Breast epithelium (tissue), 3 donors: ENCODE measurements at regions not wholly inside any gene's neighbourhood (a gene's known extent, or its start where the extent isn't known, plus 50 kb on each side); places are given as distances from the start of the nearest gene placed in this dataset.
"Not testable (repeated sequence)": the region's sequence is repeated elsewhere in the genome, so short reads cannot be mapped to it uniquely, and the experiment has no call there.

Source experiments
- POLR2A ChIP-seq: fragments of 450-650 bp; IDR thresholded peaks from one replicate; pipeline ENCODE4 v1.6.1; 2016; ENCODE audit warnings: antibody characterized with exemption, mild to moderate bottlenecking, moderate library complexity
- POLR2AphosphoS5 ChIP-seq, 3 donors: sonication (generic); formaldehyde crosslinking; IDR thresholded peaks; one replicate each; pipeline ENCODE4 v1.6.1; 2017; ENCODE audit warnings: antibody characterized with exemption in 3 of 3
- TF ChIP-seq, protein P1 (sequence below), 3 donors: fragments of 450-650 bp; IDR thresholded peaks; one replicate each; pipeline ENCODE4 v1.5.1; 2016 to 2017; ENCODE audit warnings: antibody characterized with exemption in 3 of 3, mild to moderate bottlenecking in 3 of 3, moderate library complexity in 3 of 3

DNA sequence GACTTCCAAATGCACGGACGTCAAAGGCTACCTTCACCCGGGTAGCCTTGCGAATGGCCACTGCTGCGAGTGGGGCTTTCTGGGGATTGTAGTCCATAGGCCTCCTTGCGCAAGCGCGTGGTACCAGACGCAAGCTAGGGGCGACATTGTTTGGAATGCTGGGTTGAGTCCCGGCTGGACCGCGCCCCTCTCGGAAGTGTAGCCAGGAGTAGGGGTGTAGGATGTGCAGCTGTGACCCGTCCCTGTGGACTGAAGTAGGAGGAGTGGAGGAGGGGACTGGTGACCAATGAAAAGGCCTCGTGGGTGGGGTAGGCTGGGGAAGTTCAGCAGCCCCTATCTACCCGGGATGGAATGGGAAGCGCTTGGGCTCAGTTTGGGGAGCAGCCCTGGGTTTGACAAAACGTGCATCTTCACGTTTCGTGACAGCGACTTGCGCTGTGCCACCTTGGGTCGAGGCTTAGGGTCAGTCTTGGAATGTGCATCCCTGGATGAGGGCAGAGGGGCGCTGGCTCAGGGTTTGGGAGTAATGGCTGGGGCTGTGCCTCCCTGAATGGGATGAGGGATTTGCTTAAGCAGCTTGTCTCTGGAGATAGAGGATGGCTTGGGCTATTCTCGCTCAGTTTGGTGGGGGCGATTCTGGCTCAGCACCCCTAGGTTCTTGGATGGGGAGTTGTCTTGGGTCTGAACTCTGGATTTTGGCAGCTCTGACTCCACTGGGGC is 111.8 kb upstream of the GPR39 start:
- TF ChIP-seq, protein P1, sequence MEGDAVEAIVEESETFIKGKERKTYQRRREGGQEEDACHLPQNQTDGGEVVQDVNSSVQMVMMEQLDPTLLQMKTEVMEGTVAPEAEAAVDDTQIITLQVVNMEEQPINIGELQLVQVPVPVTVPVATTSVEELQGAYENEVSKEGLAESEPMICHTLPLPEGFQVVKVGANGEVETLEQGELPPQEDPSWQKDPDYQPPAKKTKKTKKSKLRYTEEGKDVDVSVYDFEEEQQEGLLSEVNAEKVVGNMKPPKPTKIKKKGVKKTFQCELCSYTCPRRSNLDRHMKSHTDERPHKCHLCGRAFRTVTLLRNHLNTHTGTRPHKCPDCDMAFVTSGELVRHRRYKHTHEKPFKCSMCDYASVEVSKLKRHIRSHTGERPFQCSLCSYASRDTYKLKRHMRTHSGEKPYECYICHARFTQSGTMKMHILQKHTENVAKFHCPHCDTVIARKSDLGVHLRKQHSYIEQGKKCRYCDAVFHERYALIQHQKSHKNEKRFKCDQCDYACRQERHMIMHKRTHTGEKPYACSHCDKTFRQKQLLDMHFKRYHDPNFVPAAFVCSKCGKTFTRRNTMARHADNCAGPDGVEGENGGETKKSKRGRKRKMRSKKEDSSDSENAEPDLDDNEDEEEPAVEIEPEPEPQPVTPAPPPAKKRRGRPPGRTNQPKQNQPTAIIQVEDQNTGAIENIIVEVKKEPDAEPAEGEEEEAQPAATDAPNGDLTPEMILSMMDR (IDR thresholded peaks at IDR 0.05), result not testable (repeated sequence)
- not testable (repeated sequence) for TF ChIP-seq POLR2AphosphoS5 (IDR thresholded peaks at IDR 0.05); POLR2A
